ENCODE measurements at regions not wholly inside any gene's neighbourhood (a gene's known extent, or its start where the extent isn't known, plus 50 kb on each side); places are given as distances from the start of the nearest gene placed in this dataset.

GRCh38 chr17:73798111-73798748 lies 154.0 kb upstream of the SDK2 start (continued):
- peak; percentile 100 for TF ChIP-seq PAXIP1 (CRISPR knock-in tag; conservative IDR thresholded peaks at IDR 0.05)
- peak; percentile 96 for TF ChIP-seq MAFG (CRISPR knock-in tag; IDR thresholded peaks at IDR 0.05)
- peak; percentile 99 for TF ChIP-seq NFIC (IDR thresholded peaks at IDR 0.05; ENCODE audit: low read length)
- peak; percentile 9; the same call in 1 of the 2 replicates for TF ChIP-seq ZBTB33 (CRISPR knock-in tag; IDR thresholded peaks at IDR 0.05)
- TF ChIP-seq TBX2 (CRISPR knock-in tag; IDR thresholded peaks at IDR 0.05; ENCODE audit: borderline replicate concordance), result peak; percentile 96
- no peak for TF ChIP-seq BRCA1 (CRISPR knock-in tag; IDR thresholded peaks at IDR 0.05)
- TF ChIP-seq ZNF251 (CRISPR knock-in tag; IDR thresholded peaks at IDR 0.05), result no peak
- TF ChIP-seq SALL1 (CRISPR knock-in tag; IDR thresholded peaks at IDR 0.05), result peak; percentile 99
- peak; percentile 70 for TF ChIP-seq MIXL1 (CRISPR knock-in tag; IDR thresholded peaks at IDR 0.05)
- peak; percentile 65 for TF ChIP-seq POGZ (CRISPR knock-in tag; IDR thresholded peaks at IDR 0.05)
- no peak for TF ChIP-seq CSRNP2 (CRISPR knock-in tag; conservative IDR thresholded peaks at IDR 0.05; ENCODE audit: low read depth)
- no peak for TF ChIP-seq CREB1 (IDR thresholded peaks at IDR 0.05)
- peak; percentile 63; the same call in 1 of the 2 replicates for TF ChIP-seq CREB1 (CRISPR knock-in tag; IDR thresholded peaks at IDR 0.05)
- no peak for TF ChIP-seq ZNF543 (CRISPR knock-in tag; IDR thresholded peaks at IDR 0.05)
- TF ChIP-seq ZFY (CRISPR knock-in tag; IDR thresholded peaks at IDR 0.05), result no peak
- peak; percentile 63; the same call in 1 of the 2 replicates for TF ChIP-seq MED13 (CRISPR knock-in tag; IDR thresholded peaks at IDR 0.05)
- TF ChIP-seq ZNF607 (CRISPR knock-in tag; IDR thresholded peaks at IDR 0.05; ENCODE audit: borderline replicate concordance), result no peak
- TF ChIP-seq ZSCAN25 (CRISPR knock-in tag; IDR thresholded peaks at IDR 0.05), result peak; percentile 54; the same call in 1 of the 2 replicates
- 0 out of 2 replicates have a peak, but pooled peaks have one; percentile 31 for TF ChIP-seq SRF (IDR thresholded peaks at IDR 0.05; ENCODE audit: low read depth, low read length)
- no peak for TF ChIP-seq IRX3 (CRISPR knock-in tag; IDR thresholded peaks at IDR 0.05; ENCODE audit: borderline replicate concordance, low read depth)
- TF ChIP-seq ZNF512B (CRISPR knock-in tag; IDR thresholded peaks at IDR 0.05; ENCODE audit: borderline replicate concordance), result no peak

All from HepG2 (cell line).